ENCODE measurements at regions not wholly inside any gene's neighbourhood (a gene's known extent, or its start where the extent isn't known, plus 50 kb on each side); places are given as distances from the start of the nearest gene placed in this dataset.

DNA sequence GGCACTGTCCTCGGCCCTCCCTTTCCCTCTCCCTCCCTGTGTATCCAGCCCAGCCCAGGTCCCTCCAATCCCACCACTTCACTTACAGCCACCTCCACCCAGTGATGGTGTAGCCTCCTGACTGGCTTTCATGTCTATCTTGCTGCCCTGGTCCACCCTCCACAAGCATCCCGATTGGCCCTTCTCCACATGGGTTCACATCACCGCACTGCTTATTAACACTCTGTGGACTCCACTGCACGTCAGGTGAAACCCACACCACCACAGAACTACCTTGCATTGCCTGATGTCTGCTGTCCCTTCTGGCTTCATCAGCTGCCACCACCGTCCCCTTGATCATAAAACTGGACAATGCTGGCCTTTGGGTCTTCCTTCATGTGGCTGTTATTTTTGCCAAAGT, 220.4 kb upstream of the ARID1B start:
- TF ChIP-seq, protein P1, sequence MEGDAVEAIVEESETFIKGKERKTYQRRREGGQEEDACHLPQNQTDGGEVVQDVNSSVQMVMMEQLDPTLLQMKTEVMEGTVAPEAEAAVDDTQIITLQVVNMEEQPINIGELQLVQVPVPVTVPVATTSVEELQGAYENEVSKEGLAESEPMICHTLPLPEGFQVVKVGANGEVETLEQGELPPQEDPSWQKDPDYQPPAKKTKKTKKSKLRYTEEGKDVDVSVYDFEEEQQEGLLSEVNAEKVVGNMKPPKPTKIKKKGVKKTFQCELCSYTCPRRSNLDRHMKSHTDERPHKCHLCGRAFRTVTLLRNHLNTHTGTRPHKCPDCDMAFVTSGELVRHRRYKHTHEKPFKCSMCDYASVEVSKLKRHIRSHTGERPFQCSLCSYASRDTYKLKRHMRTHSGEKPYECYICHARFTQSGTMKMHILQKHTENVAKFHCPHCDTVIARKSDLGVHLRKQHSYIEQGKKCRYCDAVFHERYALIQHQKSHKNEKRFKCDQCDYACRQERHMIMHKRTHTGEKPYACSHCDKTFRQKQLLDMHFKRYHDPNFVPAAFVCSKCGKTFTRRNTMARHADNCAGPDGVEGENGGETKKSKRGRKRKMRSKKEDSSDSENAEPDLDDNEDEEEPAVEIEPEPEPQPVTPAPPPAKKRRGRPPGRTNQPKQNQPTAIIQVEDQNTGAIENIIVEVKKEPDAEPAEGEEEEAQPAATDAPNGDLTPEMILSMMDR (IDR thresholded peaks at IDR 0.05; ENCODE audit: control insufficient read depth, extremely low read depth, insufficient read depth) = no peak
- H3K4me3 ChIP-seq (ENCODE audit: low read depth, low read length) = no peak overlapping the region
- no peak for DNase-seq (ENCODE audit: low read depth)

DNA sequence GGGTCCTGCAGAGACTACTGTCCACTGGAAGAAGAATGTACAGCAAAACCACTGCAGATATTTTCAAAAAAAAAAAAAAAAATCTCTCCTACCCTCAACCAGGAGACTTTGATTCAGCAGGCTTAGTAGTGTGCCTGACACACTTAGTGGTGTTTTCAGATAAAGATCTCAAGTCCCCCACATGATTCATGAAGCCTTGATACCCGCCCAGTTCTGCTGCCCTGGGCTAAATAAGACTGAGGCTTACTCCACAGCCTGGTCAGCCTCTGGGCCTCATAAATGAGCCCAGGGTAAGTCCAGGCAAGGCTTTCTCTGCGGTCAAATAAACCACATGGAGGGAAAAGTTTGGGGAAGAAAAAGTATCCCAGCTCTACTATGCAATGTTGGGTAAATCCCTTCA, 222.1 kb upstream of the ARID1B start:
- no peak for DNase-seq (ENCODE audit: low read depth)
- TF ChIP-seq, protein P1 (IDR thresholded peaks at IDR 0.05; ENCODE audit: control insufficient read depth, extremely low read depth, insufficient read depth) = no peak
- H3K4me3 ChIP-seq (ENCODE audit: low read depth, low read length) = no peak overlapping the region

DNA sequence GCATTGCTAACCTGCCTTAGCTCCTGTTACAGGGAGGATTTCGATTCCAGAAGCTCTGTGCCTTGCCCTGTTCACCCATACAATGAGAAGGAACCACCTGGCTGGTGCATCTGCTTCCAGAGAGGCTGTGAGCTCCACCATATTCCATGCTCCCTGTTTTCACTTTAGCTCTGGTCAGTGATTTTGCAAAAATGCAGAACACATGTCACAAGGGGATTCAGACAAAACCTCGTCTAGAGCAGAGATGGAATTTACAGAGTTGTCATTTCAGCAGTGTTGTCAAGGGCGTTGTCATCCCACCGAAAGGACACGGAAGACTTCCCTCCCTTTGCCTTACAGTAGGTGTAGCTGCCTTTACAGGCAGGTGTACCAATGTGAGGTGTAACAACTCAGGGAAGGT, 223.0 kb upstream of the ARID1B start:
- DNase-seq (ENCODE audit: low read depth) = no peak
- H3K4me3 ChIP-seq (ENCODE audit: low read depth, low read length) = no peak overlapping the region
- TF ChIP-seq, protein P1 (IDR thresholded peaks at IDR 0.05; ENCODE audit: control insufficient read depth, extremely low read depth, insufficient read depth) = no peak

GRCh38 chr6:156552849-156553248, 224.3 kb upstream of the ARID1B start:
- no peak for DNase-seq (ENCODE audit: low read depth)
- H3K4me3 ChIP-seq (ENCODE audit: low read depth, low read length) = no peak overlapping the region
- TF ChIP-seq, protein P1 (IDR thresholded peaks at IDR 0.05; ENCODE audit: control insufficient read depth, extremely low read depth, insufficient read depth) = no peak

DNA sequence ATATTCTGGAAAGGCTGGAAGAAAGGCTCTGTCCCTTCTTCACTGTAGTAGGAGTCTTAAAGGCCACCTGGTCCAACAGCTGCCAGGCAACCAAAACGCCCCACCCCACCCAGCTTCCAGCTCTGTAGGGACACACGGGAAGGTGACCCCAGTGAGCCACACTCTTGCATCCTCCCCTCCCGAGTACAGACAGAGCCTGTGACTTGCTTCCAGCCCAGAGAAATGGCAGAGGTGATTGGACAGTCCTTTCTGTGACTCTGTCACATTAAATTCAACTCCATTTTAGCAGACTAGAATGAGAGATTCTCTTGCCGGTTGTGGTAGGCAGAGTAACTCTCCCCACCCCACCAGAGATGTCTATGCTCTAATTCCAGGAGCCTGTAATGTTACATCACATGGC, 226.2 kb upstream of the ARID1B start:
- DNase-seq (ENCODE audit: low read depth) = no peak
- TF ChIP-seq, protein P1 (IDR thresholded peaks at IDR 0.05; ENCODE audit: control insufficient read depth, extremely low read depth, insufficient read depth) = no peak

DNA sequence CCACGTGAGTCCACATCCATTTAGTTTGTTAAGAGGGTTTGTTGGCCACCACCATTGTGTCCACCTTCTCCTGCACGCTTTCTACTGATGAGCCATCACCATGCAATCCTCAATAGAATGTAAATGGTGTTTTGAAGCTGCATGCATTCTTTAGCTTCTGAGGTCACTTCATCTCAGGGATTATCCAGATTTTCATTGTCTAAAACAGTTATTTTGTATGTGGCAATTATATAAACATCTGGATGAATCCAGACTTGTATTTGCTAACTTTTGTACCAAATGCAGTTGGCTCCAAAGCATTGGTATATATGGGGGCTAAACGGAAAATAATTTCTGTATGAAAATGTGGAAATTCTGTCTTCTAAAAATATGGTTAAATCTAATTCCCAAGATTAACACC, 231.2 kb upstream of the ARID1B start:
- DNase-seq (ENCODE audit: low read depth) = no peak
- TF ChIP-seq, protein P1 (IDR thresholded peaks at IDR 0.05; ENCODE audit: control insufficient read depth, extremely low read depth, insufficient read depth) = no peak
- H3K4me3 ChIP-seq (ENCODE audit: low read depth, low read length) = no peak overlapping the region

More for the DNA sequence above, 226.2 kb upstream of the ARID1B start:
- H3K4me3 ChIP-seq (ENCODE audit: low read depth, low read length) = no peak overlapping the region

GRCh38 chr6:156545021-156545420, 232.2 kb upstream of the ARID1B start:
- TF ChIP-seq, protein P1 (IDR thresholded peaks at IDR 0.05; ENCODE audit: control insufficient read depth, extremely low read depth, insufficient read depth) = no peak
- no peak overlapping the region for H3K4me3 ChIP-seq (ENCODE audit: low read depth, low read length)
- no peak for DNase-seq (ENCODE audit: low read depth)

Data from LNCaP clone FGC (cell line).